PC-3 (cell line): ENCODE measurements at regions not wholly inside any gene's neighbourhood (a gene's known extent, or its start where the extent isn't known, plus 50 kb on each side); places are given as distances from the start of the nearest gene placed in this dataset.

ENCODE experiments used
- EZH2 ChIP-seq: fragments of 300-600 bp; sonication (generic); IDR thresholded peaks from one replicate; pipeline ENCODE4 v1.6.1; 2017; ENCODE audit warnings: antibody characterized with exemption, mild to moderate bottlenecking, low read length; ENCODE audit not compliant: unreplicated experiment
- TF ChIP-seq, protein P1 (sequence below): fragments of 300-600 bp; sonication (generic); conservative IDR thresholded peaks from 2 replicates; pipeline ENCODE4 v1.5.1; 2017; ENCODE audit warnings: antibody characterized with exemption, low read depth, mild to moderate bottlenecking, low read length

DNA sequence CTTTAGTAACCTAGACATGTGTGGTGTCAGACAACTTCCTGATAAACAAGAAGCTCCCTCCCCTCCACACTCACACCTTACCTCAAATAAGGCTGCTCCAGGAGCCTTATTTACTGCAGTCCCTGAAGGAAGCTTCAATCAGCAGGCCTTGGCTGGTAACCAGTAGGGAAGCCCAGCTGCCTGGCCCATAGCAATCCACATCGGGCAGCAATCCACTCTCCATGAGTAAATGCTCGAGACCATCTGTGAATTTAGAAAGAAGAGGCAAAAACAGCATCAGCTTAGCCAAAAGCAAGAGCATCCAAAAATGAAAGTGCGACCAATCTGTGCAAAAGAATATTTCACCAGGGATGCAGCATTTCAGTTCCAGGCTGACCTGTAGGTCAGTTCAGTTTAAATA, 213.3 kb upstream of the TUSC1 start:
- TF ChIP-seq, protein P1, sequence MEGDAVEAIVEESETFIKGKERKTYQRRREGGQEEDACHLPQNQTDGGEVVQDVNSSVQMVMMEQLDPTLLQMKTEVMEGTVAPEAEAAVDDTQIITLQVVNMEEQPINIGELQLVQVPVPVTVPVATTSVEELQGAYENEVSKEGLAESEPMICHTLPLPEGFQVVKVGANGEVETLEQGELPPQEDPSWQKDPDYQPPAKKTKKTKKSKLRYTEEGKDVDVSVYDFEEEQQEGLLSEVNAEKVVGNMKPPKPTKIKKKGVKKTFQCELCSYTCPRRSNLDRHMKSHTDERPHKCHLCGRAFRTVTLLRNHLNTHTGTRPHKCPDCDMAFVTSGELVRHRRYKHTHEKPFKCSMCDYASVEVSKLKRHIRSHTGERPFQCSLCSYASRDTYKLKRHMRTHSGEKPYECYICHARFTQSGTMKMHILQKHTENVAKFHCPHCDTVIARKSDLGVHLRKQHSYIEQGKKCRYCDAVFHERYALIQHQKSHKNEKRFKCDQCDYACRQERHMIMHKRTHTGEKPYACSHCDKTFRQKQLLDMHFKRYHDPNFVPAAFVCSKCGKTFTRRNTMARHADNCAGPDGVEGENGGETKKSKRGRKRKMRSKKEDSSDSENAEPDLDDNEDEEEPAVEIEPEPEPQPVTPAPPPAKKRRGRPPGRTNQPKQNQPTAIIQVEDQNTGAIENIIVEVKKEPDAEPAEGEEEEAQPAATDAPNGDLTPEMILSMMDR, result no peak
- no peak for TF ChIP-seq EZH2
